Neural crest cell (in vitro differentiated cells): ENCODE measurements at regions not wholly inside any gene's neighbourhood (a gene's known extent, or its start where the extent isn't known, plus 50 kb on each side); places are given as distances from the start of the nearest gene placed in this dataset.

Experiments
- DNase-seq: peaks from one replicate; pipeline ENCODE4 v3.0.0; 2021; ENCODE audit warnings: low read depth, mixed read lengths, low spot score
- H3K27ac Mint-ChIP-seq: one replicate; pipeline ENCODE4 v1.8.0; 2021; ENCODE audit warnings: mild to moderate bottlenecking, mixed read lengths; ENCODE audit not compliant: unreplicated experiment
- H3K27me3 Mint-ChIP-seq: 2 replicates; pipeline ENCODE4 v1.8.0; 2021; ENCODE audit warnings: low read depth, mild to moderate bottlenecking, mixed read lengths
- H3K36me3 Mint-ChIP-seq: 2 replicates; pipeline ENCODE4 v1.8.0; 2021; ENCODE audit warnings: low read depth, mild to moderate bottlenecking, mixed read lengths
- H3K4me1 Mint-ChIP-seq: 2 replicates; pipeline ENCODE4 v1.8.0; 2021; ENCODE audit warnings: mixed read lengths
- H3K4me3 Mint-ChIP-seq: one replicate; pipeline ENCODE4 v1.8.0; 2021; ENCODE audit warnings: mild to moderate bottlenecking, mixed read lengths
- H3K9me3 Mint-ChIP-seq: 2 replicates; pipeline ENCODE4 v1.8.0; 2021; ENCODE audit warnings: mixed read lengths
- TF ChIP-seq, protein P1 (sequence below): fragments of 200-600 bp; sonication (generic); conservative IDR thresholded peaks from 2 replicates; pipeline ENCODE4 v1.5.0; 2021; ENCODE audit warnings: antibody characterized with exemption, mild to moderate bottlenecking

DNA sequence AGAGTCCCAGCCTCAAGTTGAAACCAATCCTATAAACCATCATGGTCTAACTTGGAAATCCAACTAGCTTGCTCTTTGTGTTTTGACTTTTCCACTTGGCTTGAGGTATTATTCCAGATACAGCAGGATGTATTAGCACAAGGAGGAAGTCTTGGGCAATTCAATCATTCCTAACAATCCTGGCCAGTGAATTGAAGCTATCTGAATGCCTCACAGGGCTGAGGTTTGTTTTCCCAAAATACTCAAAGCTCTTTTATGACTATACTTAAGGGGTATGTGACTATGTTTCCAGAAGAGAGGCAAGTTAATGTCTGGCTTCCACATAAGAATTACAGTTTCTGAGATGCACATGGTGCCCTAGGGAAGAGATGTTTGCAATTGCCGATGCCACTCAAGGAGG is 66.8 kb upstream of the SH3RF1 start:
- no peaks in the 10 kb centered on the region for H3K27me3 Mint-ChIP-seq
- TF ChIP-seq, protein P1, sequence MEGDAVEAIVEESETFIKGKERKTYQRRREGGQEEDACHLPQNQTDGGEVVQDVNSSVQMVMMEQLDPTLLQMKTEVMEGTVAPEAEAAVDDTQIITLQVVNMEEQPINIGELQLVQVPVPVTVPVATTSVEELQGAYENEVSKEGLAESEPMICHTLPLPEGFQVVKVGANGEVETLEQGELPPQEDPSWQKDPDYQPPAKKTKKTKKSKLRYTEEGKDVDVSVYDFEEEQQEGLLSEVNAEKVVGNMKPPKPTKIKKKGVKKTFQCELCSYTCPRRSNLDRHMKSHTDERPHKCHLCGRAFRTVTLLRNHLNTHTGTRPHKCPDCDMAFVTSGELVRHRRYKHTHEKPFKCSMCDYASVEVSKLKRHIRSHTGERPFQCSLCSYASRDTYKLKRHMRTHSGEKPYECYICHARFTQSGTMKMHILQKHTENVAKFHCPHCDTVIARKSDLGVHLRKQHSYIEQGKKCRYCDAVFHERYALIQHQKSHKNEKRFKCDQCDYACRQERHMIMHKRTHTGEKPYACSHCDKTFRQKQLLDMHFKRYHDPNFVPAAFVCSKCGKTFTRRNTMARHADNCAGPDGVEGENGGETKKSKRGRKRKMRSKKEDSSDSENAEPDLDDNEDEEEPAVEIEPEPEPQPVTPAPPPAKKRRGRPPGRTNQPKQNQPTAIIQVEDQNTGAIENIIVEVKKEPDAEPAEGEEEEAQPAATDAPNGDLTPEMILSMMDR = no peak
- no peak for DNase-seq
- no peak overlapping the region for H3K4me3 Mint-ChIP-seq
- H3K9me3 Mint-ChIP-seq = peaks cover 10% of the 10 kb centered on the region
- H3K36me3 Mint-ChIP-seq = no peaks in the 10 kb centered on the region
- H3K4me1 Mint-ChIP-seq = no peaks in the 10 kb centered on the region
- H3K27ac Mint-ChIP-seq = no peak overlapping the region

DNA sequence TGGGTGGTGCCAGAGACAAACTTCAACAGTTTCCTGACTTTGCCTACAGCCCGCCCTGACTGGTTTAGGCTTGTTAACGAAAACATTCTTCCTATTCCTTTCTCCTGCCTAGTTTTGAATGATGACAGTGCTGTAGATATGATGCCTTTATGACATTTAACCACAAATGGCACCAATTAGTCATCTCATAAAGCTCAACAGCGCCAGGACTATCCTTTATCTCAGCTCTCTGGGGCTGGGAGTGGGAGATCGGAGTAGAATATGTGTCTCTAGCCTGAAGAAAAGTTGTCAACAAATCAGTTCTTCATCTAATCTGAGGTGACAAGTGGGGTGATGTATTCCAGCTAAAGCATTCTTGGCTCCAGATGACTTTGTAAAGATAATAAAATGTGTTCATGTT is 64.6 kb upstream of the SH3RF1 start:
- no peak for DNase-seq
- Mint-ChIP-seq H3K36me3 (no peaks in the 10 kb centered on the region), H3K4me3 (no peak overlapping the region), H3K4me1 (no peaks in the 10 kb centered on the region), H3K27me3 (no peaks in the 10 kb centered on the region), H3K9me3 (peaks cover 10% of the 10 kb centered on the region), H3K27ac (no peak overlapping the region)
- TF ChIP-seq, protein P1 = no peak

DNA sequence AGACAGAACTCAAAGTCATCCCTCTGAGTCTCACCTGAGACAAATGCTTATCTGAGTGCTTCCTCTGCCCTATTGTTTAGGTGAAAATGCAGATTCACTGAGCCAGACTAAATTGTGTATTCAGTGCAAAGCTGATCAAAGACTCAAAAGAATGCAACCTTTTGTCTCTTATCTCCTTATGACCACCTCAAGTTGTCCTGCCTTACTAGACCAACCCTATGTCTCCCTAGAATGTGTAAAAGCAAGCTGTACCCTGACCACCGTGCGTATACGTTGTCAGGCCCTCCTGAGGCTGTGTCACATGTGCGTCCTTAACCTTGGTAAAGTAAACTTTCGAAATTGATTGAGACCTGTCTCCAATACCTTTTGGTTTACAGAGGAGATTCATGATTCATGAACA is 63.6 kb upstream of the SH3RF1 start:
- Mint-ChIP-seq H3K27ac (no peak overlapping the region), H3K4me1 (no peaks in the 10 kb centered on the region), H3K9me3 (peaks cover 10% of the 10 kb centered on the region), H3K4me3 (no peak overlapping the region), H3K27me3 (no peaks in the 10 kb centered on the region), H3K36me3 (no peaks in the 10 kb centered on the region)
- no peak for DNase-seq
- TF ChIP-seq, protein P1 = no peak

DNA sequence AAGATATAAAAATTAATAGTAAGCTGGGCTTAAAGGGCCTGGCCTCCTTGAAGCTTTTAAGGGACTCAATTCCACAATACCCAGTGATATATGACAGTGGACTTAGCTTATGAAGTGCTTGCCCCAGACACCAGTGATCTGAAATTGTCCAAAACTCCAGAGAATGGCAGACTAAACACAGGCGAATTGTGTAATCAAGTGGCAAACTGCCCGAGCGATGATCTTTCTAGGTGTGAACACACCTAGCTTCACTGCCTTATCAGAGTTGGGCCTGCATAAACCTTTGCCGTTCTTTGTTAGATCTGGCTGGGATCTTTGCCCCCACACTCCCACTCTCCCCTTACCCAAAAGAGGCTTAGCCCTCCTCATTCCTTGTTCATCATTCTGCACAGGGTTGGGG is 62.5 kb upstream of the SH3RF1 start:
- H3K4me3 Mint-ChIP-seq = no peak overlapping the region
- TF ChIP-seq, protein P1 = no peak
- H3K4me1 Mint-ChIP-seq = no peaks in the 10 kb centered on the region
- H3K9me3 Mint-ChIP-seq = peaks cover 6% of the 10 kb centered on the region
- no peak overlapping the region for H3K27ac Mint-ChIP-seq
- no peaks in the 10 kb centered on the region for H3K27me3 Mint-ChIP-seq
- DNase-seq = no peak
- no peaks in the 10 kb centered on the region for H3K36me3 Mint-ChIP-seq

DNA sequence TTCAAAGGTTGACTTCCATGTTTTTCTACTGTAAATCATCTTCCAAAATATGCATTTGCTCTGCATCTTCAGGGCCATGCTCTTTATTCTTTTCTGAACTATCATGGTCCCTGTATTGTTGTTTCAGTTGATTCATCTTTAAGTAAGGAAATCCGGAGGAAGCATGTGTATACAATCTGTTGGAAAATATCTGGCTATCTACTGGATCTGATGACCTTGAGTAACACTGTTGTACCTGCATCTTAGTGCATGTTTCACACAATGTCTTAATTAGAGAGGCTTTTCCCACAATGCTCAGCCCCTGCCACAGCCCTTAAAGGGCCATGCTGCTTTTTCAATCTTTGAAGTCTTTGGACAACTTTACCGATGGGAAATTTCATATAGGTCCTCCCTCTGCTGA is 61.8 kb upstream of the SH3RF1 start:
- Mint-ChIP-seq H3K27ac (no peak overlapping the region), H3K4me3 (no peak overlapping the region), H3K27me3 (no peaks in the 10 kb centered on the region), H3K36me3 (no peaks in the 10 kb centered on the region), H3K4me1 (no peaks in the 10 kb centered on the region), H3K9me3 (peaks cover 1% of the 10 kb centered on the region)
- no peak for DNase-seq
- TF ChIP-seq, protein P1 = no peak

DNA sequence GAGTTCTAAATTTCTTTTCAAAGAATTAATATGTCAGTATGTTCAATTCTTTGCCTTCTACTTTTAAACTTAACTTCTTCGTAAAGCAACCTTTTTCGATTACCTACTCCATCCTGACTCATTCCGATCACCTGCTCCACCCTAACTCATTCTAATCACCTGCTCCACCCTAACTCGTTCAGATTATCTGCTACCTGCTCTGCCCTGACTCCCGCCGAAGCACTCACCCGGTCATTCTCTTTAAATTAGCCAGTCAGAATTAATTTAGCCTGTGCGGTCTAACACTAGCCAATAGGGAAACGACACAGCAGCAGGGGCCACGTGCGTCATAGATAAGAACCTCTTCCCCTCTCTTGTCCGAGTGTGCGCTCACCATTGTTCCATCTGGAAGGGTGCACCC is 60.1 kb upstream of the SH3RF1 start:
- no peak overlapping the region for H3K4me3 Mint-ChIP-seq
- TF ChIP-seq, protein P1 = no peak
- no peak overlapping the region for H3K27ac Mint-ChIP-seq

More for the DNA sequence above, 60.1 kb upstream of the SH3RF1 start:
- H3K27me3 Mint-ChIP-seq = no peaks in the 10 kb centered on the region
- H3K9me3 Mint-ChIP-seq = peaks cover 8% of the 10 kb centered on the region
- no peaks in the 10 kb centered on the region for H3K4me1 Mint-ChIP-seq
- H3K36me3 Mint-ChIP-seq = peaks cover 5% of the 10 kb centered on the region
- no peak for DNase-seq
